SJCRH30 (cell line): ENCODE measurements at regions not wholly inside any gene's neighbourhood (a gene's known extent, or its start where the extent isn't known, plus 50 kb on each side); places are given as distances from the start of the nearest gene placed in this dataset.
"Not testable (repeated sequence)": the region's sequence is repeated elsewhere in the genome, so short reads cannot be mapped to it uniquely, and the experiment has no call there.

Source experiments
- DNase-seq, 2 experiments: peaks; one replicate each; pipeline ENCODE4 v3.0.0-alpha.2; 2015 to 2020
- H3K27ac ChIP-seq: fragments of 250-450 bp; sonication (Bioruptor Pico); 2 replicates; pipeline ENCODE4 v1.5.1; 2020; ENCODE audit warnings: mild to moderate bottlenecking, moderate library complexity
- H3K27me3 ChIP-seq: fragments of 250-450 bp; sonication (Bioruptor Pico); 2 replicates; pipeline ENCODE4 v1.5.1; 2020; ENCODE audit warnings: mild to moderate bottlenecking, moderate library complexity
- H3K36me3 ChIP-seq: fragments of 250-450 bp; sonication (Bioruptor Pico); 2 replicates; pipeline ENCODE4 v1.5.1; 2020; ENCODE audit warnings: mild to moderate bottlenecking, moderate library complexity
- H3K4me1 ChIP-seq: fragments of 250-450 bp; sonication (Bioruptor Pico); 2 replicates; pipeline ENCODE4 v1.5.1; 2020; ENCODE audit warnings: mild to moderate bottlenecking, moderate library complexity
- H3K4me3 ChIP-seq: fragments of 250-450 bp; sonication (Bioruptor Pico); 2 replicates; pipeline ENCODE4 v1.5.1; 2020; ENCODE audit warnings: mild to moderate bottlenecking, moderate library complexity
- H3K9me3 ChIP-seq: fragments of 250-450 bp; sonication (Bioruptor Pico); replicated peaks from 2 replicates; pipeline ENCODE4 v1.5.1; 2020; ENCODE audit warnings: mild to moderate bottlenecking, moderate library complexity

- no peak overlapping the region for H3K27ac ChIP-seq
- H3K4me3 ChIP-seq, result no peak overlapping the region
- no peaks in the 10 kb centered on the region; the same call in 1 of the 2 replicates for H3K4me1 ChIP-seq
- no peak for DNase-seq
- H3K36me3 ChIP-seq, result no peaks in the 10 kb centered on the region
- peaks cover 5% of the 10 kb centered on the region for H3K27me3 ChIP-seq
- no peaks in the 10 kb centered on the region for H3K9me3 ChIP-seq
Measured at GRCh38 chr2:392181-392925, 104.5 kb upstream of the ALKAL2 start.

DNA sequence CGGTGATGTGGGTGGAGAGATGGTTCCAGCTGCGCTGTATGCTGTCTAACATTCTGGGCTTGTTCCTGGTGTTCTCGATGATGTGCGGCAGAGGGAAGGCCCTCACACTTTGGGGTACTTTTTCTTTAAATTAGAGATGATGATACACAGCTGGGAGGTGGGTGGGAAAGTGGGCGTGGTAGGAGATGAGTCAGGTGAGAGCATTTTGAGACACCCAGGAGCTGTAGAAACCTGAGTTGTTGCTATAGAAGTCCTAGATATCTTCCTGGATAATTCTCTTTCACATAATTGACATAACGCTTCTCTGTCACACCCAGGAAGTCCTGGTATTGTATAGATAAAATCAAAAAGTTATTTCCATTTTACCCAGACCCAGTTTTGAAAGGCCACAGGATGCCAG lies 103.8 kb upstream of the ALKAL2 start:
- Histone ChIP-seq H3K36me3 (no peaks in the 10 kb centered on the region), H3K9me3 (no peaks in the 10 kb centered on the region), H3K27ac (no peak overlapping the region), H3K4me3 (no peak overlapping the region), H3K27me3 (peaks cover 9% of the 10 kb centered on the region), H3K4me1 (no peaks in the 10 kb centered on the region; the same call in 1 of the 2 replicates)
- DNase-seq, result no peak

DNA sequence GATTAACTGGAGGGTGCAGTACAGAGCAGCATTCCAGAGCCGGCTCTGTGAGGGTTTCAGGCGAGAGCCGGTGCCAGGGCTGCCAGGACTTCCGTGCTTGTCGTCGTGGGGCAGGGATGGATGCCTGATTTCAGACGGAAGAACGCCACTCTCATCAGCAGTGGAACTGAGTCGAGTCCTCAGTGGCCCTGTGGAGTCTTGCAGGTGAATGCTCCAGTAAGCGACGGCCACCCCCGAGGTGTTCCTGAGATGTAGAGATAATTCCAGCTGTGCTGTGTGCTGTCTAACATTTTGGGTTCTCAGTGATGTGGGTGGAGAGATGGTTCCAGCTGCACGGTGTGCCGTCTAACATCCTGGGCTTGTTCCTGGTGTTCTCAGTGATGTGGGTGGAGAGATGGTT lies 103.1 kb upstream of the ALKAL2 start:
- Histone ChIP-seq H3K4me3 (no peak overlapping the region), H3K27ac (no peak overlapping the region), H3K27me3 (peaks cover 11% of the 10 kb centered on the region), H3K9me3 (no peaks in the 10 kb centered on the region), H3K36me3 (no peaks in the 10 kb centered on the region), H3K4me1 (no peaks in the 10 kb centered on the region; the same call in 1 of the 2 replicates)
- DNase-seq, result no peak

DNA sequence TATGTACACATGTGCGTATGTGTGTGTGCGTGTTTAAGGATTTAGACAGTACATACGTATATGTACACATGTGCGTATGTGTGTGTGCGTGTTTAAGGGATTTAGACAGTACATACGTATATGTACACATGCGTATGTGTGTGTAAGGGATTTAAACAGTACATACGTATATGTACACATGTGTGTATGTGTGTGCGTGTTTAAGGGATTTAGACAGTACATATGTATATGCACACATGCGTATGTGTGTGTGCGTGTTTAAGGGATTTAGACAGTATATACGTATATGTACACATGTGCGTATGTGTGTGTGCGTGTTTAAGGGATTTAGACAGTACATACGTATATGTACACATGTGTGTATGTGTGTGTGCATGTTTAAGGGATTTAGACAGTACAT lies 102.1 kb upstream of the ALKAL2 start:
- not testable (repeated sequence) for H3K4me3 ChIP-seq, H3K4me1 ChIP-seq, H3K27ac ChIP-seq, DNase-seq, H3K36me3 ChIP-seq, H3K9me3 ChIP-seq
- H3K27me3 ChIP-seq, result peaks cover 20% of the 10 kb centered on the region

DNA sequence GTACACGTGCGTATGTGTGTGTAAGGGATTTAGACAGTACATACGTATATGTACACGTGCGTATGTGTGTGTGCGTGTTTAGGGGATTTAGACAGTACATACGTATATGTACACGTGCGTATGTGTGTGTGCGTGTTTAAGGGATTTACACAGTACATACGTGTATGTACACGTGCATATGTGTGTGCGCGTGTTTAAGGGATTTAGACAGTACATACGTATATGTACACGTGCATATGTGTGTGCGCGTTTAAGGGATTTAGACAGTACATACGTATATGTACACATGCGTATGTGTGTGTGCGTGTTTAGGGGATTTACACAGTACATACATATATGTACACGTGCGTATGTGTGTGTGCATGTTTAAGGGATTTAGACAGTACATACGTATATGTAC lies 100.9 kb upstream of the ALKAL2 start:
- peaks cover 20% of the 10 kb centered on the region for H3K27me3 ChIP-seq
- H3K36me3 ChIP-seq, H3K9me3 ChIP-seq, H3K27ac ChIP-seq, H3K4me3 ChIP-seq, DNase-seq, H3K4me1 ChIP-seq: not testable (repeated sequence)

DNA sequence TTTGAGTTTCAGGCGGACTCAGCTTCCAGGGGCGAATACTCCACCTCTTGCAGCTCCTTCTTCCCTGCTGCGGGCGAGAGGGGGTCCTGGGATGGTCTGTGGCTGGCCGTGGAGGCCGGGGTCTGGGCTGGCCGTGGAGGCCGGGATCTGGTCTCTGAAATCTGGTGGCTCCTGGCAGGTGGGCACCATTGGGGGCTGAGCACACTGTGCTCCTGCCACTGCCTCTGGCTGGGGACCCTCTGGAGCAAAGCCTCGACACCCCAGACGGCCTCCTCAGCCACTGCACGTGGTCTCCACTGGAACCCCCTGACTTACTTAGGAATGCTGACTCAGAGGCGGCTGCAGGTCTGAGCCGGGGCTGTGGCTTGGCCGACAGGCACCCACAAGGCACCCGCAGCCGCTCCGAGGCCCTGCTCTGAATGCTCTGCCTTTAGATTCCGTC lies 100.1 kb upstream of the ALKAL2 start:
- DNase-seq, result no peak
- no peaks in the 10 kb centered on the region for H3K36me3 ChIP-seq
- no peaks in the 10 kb centered on the region for H3K9me3 ChIP-seq
- H3K4me3 ChIP-seq, result no peak overlapping the region
- peaks cover 20% of the 10 kb centered on the region for H3K27me3 ChIP-seq
- no peaks in the 10 kb centered on the region for H3K4me1 ChIP-seq
- no peak overlapping the region for H3K27ac ChIP-seq

- H3K27me3 ChIP-seq, result peaks cover 20% of the 10 kb centered on the region
- no peaks in the 10 kb centered on the region for H3K9me3 ChIP-seq
Measured at GRCh38 chr2:386406-387103, 98.7 kb upstream of the ALKAL2 start.

DNA sequence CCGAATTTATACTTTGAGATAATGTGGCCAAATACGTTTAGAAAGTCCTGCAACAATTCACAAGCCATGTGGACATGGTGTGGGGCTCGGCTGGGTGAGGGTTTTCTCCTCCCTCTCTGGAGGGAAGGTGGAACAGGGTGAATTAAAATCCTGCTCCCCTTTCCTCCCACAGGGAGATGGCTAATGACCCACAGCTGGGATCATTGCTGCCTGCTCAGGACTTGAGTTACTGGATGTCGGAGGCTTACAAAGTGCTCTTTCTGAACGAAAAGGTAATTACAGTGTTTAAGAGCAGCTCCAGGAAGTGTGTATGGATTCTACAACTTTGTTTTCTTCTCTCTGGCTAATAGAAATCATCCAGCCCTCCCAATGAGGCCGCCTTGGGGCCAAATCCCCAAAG lies 97.9 kb upstream of the ALKAL2 start:
- H3K27me3 ChIP-seq, result peaks cover 20% of the 10 kb centered on the region
- no peak for DNase-seq
- no peak overlapping the region for H3K4me3 ChIP-seq
- H3K9me3 ChIP-seq, result no peaks in the 10 kb centered on the region
- no peaks in the 10 kb centered on the region for H3K4me1 ChIP-seq
- no peaks in the 10 kb centered on the region for H3K36me3 ChIP-seq
- no peak overlapping the region for H3K27ac ChIP-seq

More at GRCh38 chr2:386406-387103, 98.7 kb upstream of the ALKAL2 start:
- H3K36me3 ChIP-seq, result no peaks in the 10 kb centered on the region
- H3K27ac ChIP-seq, result no peak overlapping the region
- no peak overlapping the region for H3K4me3 ChIP-seq
- H3K4me1 ChIP-seq, result no peaks in the 10 kb centered on the region
- no peak for DNase-seq

- H3K27me3 ChIP-seq, result peaks cover 20% of the 10 kb centered on the region
- no peaks in the 10 kb centered on the region for H3K4me1 ChIP-seq
- no peaks in the 10 kb centered on the region for H3K36me3 ChIP-seq
- H3K27ac ChIP-seq, result no peak overlapping the region
- H3K9me3 ChIP-seq, result no peaks in the 10 kb centered on the region
- DNase-seq, result no peak
- no peak overlapping the region for H3K4me3 ChIP-seq
Measured at GRCh38 chr2:385061-385460, 97.2 kb upstream of the ALKAL2 start.

GRCh38 chr2:383888-384287 lies 96.0 kb upstream of the ALKAL2 start:
- no peak overlapping the region for H3K27ac ChIP-seq
- H3K36me3 ChIP-seq, result no peaks in the 10 kb centered on the region
- H3K9me3 ChIP-seq, result no peaks in the 10 kb centered on the region
- DNase-seq, result no peak
- peaks cover 20% of the 10 kb centered on the region for H3K27me3 ChIP-seq
- no peak overlapping the region for H3K4me3 ChIP-seq
- H3K4me1 ChIP-seq, result no peaks in the 10 kb centered on the region

- Histone ChIP-seq H3K27ac (no peak overlapping the region), H3K27me3 (peaks cover 20% of the 10 kb centered on the region), H3K36me3 (no peaks in the 10 kb centered on the region), H3K4me3 (no peak overlapping the region), H3K9me3 (no peaks in the 10 kb centered on the region), H3K4me1 (no peaks in the 10 kb centered on the region)
- no peak for DNase-seq
Measured at GRCh38 chr2:383178-383577, 95.3 kb upstream of the ALKAL2 start.

- Histone ChIP-seq H3K27me3 (peaks cover 18% of the 10 kb centered on the region), H3K4me3 (no peak overlapping the region), H3K4me1 (no peaks in the 10 kb centered on the region), H3K36me3 (no peaks in the 10 kb centered on the region), H3K27ac (no peak overlapping the region), H3K9me3 (no peaks in the 10 kb centered on the region)
- DNase-seq, result no peak
Measured at GRCh38 chr2:382728-383022, 94.8 kb upstream of the ALKAL2 start.

DNA sequence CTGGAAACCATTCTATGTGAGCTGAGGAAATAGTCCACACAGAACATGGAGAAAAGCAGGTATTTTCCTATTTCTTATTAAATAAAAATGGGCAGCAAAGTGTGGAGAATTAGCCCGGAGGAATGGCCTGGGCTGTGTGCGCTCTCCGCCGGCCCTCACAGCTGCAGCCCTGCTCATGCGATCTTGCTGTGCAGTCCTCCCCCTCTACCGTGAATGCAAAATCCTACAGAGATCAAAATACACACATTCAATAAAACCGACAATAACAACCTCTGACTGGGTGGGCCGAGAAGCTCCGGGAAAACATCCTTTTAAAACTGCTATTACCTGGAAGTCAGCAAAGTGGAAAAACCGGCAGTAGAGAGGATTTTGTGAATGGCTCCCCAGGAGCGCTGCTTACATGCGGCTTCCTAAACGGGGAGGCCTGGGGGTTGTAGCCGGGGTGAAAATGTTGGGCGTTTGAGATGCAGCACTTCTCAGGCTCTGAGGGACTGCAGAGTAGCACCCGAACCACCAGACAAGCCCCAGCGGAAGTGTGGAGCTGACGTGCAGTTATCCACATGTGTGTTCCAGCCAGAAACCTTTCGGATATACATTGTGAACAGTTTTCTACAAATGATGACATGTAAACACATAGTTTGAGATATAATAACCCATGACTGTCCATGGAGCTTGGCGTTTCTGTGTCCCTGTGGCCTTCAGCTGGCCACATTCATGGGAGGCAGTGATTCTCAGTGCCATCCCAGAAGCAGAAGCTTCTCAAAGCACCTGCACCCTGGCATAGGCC lies 94.2 kb upstream of the ALKAL2 start:
- Histone ChIP-seq H3K4me1 (no peaks in the 10 kb centered on the region), H3K27ac (no peak overlapping the region), H3K36me3 (no peaks in the 10 kb centered on the region), H3K9me3 (no peaks in the 10 kb centered on the region), H3K4me3 (no peak overlapping the region), H3K27me3 (peaks cover 13% of the 10 kb centered on the region)
- no peak for DNase-seq

- Histone ChIP-seq H3K27ac (no peak overlapping the region), H3K27me3 (peaks cover 11% of the 10 kb centered on the region), H3K9me3 (peaks cover 3% of the 10 kb centered on the region; the same call in 1 of the 2 replicates), H3K4me1 (no peaks in the 10 kb centered on the region), H3K36me3 (no peaks in the 10 kb centered on the region), H3K4me3 (no peak overlapping the region)
- no peak for DNase-seq
Measured at GRCh38 chr2:381181-381580, 93.3 kb upstream of the ALKAL2 start.

DNA sequence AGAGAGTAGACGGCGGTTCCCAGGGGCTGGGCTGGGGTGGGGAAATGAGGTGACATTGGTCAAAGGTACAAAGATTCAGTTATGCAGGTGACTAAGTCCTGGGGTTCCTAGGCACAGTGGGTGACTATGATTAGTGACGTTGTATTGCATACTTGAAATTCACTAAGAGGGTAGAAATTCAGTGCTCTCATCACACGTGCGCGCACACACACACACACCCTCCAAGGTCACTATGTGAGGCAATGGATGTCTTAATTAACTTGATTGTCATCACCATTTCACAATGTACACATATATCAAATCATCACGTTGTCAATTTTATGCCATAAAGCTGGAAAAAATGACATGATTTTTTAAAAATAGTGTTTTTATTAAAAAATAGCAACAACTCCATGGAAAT lies 92.9 kb upstream of the ALKAL2 start:
- H3K4me3 ChIP-seq, result no peak overlapping the region
- no peaks in the 10 kb centered on the region for H3K36me3 ChIP-seq
- no peaks in the 10 kb centered on the region for H3K4me1 ChIP-seq
- H3K27me3 ChIP-seq, result peaks cover 7% of the 10 kb centered on the region
- no peak overlapping the region for H3K27ac ChIP-seq
- no peak for DNase-seq
- H3K9me3 ChIP-seq, result peaks cover 3% of the 10 kb centered on the region; the same call in 1 of the 2 replicates
